ENCODE measurements at regions not wholly inside any gene's neighbourhood (a gene's known extent, or its start where the extent isn't known, plus 50 kb on each side); places are given as distances from the start of the nearest gene placed in this dataset.

DNA sequence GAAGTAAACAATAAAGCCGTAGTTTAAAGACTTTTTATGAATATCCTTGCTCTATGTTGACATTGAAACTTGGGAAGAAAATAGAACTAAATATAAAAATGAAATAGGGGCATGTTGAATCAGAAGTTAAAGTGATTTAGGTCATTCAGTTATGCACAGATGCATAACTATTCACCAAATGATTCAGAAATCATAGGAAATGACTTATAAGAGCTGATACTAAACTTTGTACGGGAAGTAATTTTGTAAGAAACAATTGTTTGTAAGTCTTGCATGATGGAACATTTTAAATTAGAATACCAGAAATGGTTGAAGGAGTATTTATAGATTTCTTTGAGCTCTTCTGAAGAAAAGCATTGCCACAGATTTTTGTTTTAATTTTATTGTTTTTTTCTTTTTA is 246.5 kb downstream of the CPE start:
- no peaks in the 10 kb centered on the region for H3K4me1 ChIP-seq (ENCODE audit: control insufficient read depth, insufficient read depth, low read length)
- TF ChIP-seq KLF1 (tag by site-specific recombination; IDR thresholded peaks at IDR 0.05) (no peak), ZNF146 (tag by site-specific recombination; IDR thresholded peaks at IDR 0.05) (no peak), ZNF837 (tag by site-specific recombination; IDR thresholded peaks at IDR 0.05) (no peak), ZNF366 (tag by site-specific recombination; conservative IDR thresholded peaks at IDR 0.05) (no peak), ZNF426 (tag by site-specific recombination; IDR thresholded peaks at IDR 0.05) (no peak), ZFP69B (tag by site-specific recombination; IDR thresholded peaks at IDR 0.05) (no peak), MYNN (tag by site-specific recombination; IDR thresholded peaks at IDR 0.05; ENCODE audit: borderline replicate concordance) (no peak), ZNF664 (tag by site-specific recombination; IDR thresholded peaks at IDR 0.05) (no peak), REST (tag by site-specific recombination; IDR thresholded peaks at IDR 0.05) (no peak), ZBTB8A (tag by site-specific recombination; IDR thresholded peaks at IDR 0.05) (no peak), ZFP37 (tag by site-specific recombination; IDR thresholded peaks at IDR 0.05) (no peak), ZNF341 (tag by site-specific recombination; IDR thresholded peaks at IDR 0.05; ENCODE audit: low read depth) (no peak), ZNF560 (tag by site-specific recombination; IDR thresholded peaks at IDR 0.05; ENCODE audit: borderline replicate concordance) (no peak), ZBTB21 (tag by site-specific recombination; IDR thresholded peaks at IDR 0.05) (no peak), ZNF626 (tag by site-specific recombination; IDR thresholded peaks at IDR 0.05) (no peak)
- TF ChIP-seq, protein P1, sequence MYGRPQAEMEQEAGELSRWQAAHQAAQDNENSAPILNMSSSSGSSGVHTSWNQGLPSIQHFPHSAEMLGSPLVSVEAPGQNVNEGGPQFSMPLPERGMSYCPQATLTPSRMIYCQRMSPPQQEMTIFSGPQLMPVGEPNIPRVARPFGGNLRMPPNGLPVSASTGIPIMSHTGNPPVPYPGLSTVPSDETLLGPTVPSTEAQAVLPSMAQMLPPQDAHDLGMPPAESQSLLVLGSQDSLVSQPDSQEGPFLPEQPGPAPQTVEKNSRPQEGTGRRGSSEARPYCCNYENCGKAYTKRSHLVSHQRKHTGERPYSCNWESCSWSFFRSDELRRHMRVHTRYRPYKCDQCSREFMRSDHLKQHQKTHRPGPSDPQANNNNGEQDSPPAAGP (tag by site-specific recombination; IDR thresholded peaks at IDR 0.05), result no peak
- TF ChIP-seq, protein P2, sequence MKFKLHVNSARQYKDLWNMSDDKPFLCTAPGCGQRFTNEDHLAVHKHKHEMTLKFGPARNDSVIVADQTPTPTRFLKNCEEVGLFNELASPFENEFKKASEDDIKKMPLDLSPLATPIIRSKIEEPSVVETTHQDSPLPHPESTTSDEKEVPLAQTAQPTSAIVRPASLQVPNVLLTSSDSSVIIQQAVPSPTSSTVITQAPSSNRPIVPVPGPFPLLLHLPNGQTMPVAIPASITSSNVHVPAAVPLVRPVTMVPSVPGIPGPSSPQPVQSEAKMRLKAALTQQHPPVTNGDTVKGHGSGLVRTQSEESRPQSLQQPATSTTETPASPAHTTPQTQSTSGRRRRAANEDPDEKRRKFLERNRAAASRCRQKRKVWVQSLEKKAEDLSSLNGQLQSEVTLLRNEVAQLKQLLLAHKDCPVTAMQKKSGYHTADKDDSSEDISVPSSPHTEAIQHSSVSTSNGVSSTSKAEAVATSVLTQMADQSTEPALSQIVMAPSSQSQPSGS (tag by site-specific recombination; IDR thresholded peaks at IDR 0.05; ENCODE audit: low read depth), result no peak
- H3K4me3 ChIP-seq (ENCODE audit: low read depth, low read length), result no peak overlapping the region

DNA sequence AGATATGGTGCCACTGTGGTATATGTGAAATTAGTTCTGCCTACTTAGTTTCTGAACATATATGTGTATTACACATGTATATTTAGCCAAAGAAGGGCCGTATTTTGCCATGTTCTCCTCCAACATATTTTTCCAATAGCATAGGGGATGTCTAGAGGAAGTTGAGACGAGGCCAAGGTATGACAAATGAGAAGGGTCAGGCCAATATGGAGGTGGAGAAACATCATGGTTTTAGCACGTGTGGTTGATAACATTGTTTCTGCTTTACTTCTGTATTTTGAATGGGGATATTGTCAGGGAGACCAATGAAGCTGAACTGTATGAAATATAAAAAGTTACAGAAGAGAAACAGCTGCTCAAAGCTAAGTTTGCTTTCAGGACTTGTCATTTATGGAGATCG is 246.7 kb upstream of the TLL1 start:
- Histone ChIP-seq H3K36me3 (ENCODE audit: control insufficient read depth in 2 of 2, insufficient read depth in 1 of 2, low read length in 2 of 2) (no peaks in the 10 kb centered on the region), H3K27ac (ENCODE audit: extremely low read depth, low read depth, low read length) (no peak overlapping the region), H3K4me1 (ENCODE audit: control insufficient read depth, insufficient read depth, low read length) (no peaks in the 10 kb centered on the region), H3K4me3 (ENCODE audit: low read depth, low read length) (no peak overlapping the region), H3K9me3 (ENCODE audit: control insufficient read depth, insufficient read depth, low read depth, low read length) (no peaks in the 10 kb centered on the region)
- ChIA-PET CTCF (no interaction called here), POLR2A (no interaction called here)
- TF ChIP-seq TCF7L2 (IDR thresholded peaks at IDR 0.05; ENCODE audit: borderline replicate concordance, low read depth, low read length) (no peak), ZNF654 (tag by site-specific recombination; IDR thresholded peaks at IDR 0.05; ENCODE audit: low read depth) (no peak), ZNF184 (tag by site-specific recombination; IDR thresholded peaks at IDR 0.05) (no peak), ZNF324 (tag by site-specific recombination; IDR thresholded peaks at IDR 0.05) (no peak), ZBTB10 (tag by site-specific recombination; IDR thresholded peaks at IDR 0.05) (no peak), KLF10 (tag by site-specific recombination; IDR thresholded peaks at IDR 0.05) (no peak), ZNF133 (tag by site-specific recombination; IDR thresholded peaks at IDR 0.05) (no peak), ZNF558 (tag by site-specific recombination; IDR thresholded peaks at IDR 0.05) (no peak), ZNF16 (tag by site-specific recombination; IDR thresholded peaks at IDR 0.05; ENCODE audit: low read depth) (no peak), ZNF404 (tag by site-specific recombination; IDR thresholded peaks at IDR 0.05) (no peak)

More for the DNA sequence above, 246.5 kb downstream of the CPE start:
- CTCF ChIA-PET, result no interaction called here
- POLR2A ChIA-PET, result no interaction called here
- H3K9me3 ChIP-seq (ENCODE audit: control insufficient read depth, insufficient read depth, low read depth, low read length), result no peaks in the 10 kb centered on the region
- no peak overlapping the region for H3K27ac ChIP-seq (ENCODE audit: extremely low read depth, low read depth, low read length)
- H3K36me3 ChIP-seq (ENCODE audit: control insufficient read depth in 2 of 2, insufficient read depth in 1 of 2, low read length in 2 of 2), result no peaks in the 10 kb centered on the region
